ENCODE measurements at regions not wholly inside any gene's neighbourhood (a gene's known extent, or its start where the extent isn't known, plus 50 kb on each side); places are given as distances from the start of the nearest gene placed in this dataset.

DNA sequence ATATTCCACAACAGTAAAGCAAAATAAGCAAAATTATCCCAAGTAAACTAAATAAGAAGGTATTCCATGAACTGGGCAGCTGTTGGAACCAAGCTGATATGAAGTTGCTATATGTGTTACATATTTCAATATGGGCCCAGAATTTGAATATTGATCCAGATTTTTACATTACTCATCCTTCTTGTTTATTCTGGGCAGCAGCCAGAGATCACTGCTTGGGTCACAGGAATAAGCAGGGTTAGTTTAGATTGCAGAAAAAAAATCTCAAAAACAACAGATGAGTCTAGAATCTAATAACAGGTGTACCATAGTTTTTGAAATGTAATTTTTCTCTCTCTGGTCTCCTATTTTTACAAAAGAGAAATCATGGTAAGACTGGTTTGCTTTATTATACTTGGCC is 171.5 kb upstream of the NAMPT start:
- no peak for DNase-seq
- intact Hi-C loops (cut with micrococcal nuclease; ENCODE audit: unreplicated experiment), result no loop called here
- BruUV-seq (replicated peaks), result no TSS peak
- Histone ChIP-seq H3K4me3 (ENCODE audit: low read depth, low read length) (no peak overlapping the region), H3K27me3 (replicated peaks; ENCODE audit: control insufficient read depth, insufficient read depth, low read length) (no peaks in the 10 kb centered on the region), H3K36me3 (ENCODE audit: control insufficient read depth, insufficient read depth, low read length) (no peaks in the 10 kb centered on the region), H3K4me1 (peaks cover 32% of the 10 kb centered on the region), H3K9me3 (peaks cover 10% of the 10 kb centered on the region)
- ChIA-PET CTCF (no interaction called here), POLR2A (no interaction called here)
- Mint-ChIP-seq H3K27me3 (ENCODE audit: insufficient read depth, unreplicated experiment) (no peaks in the 10 kb centered on the region), H3K9me3 (ENCODE audit: unreplicated experiment) (peaks cover 21% of the 10 kb centered on the region), H3K4me1 (ENCODE audit: low read depth, unreplicated experiment) (peaks cover 20% of the 10 kb centered on the region), H3K36me3 (ENCODE audit: insufficient read depth, unreplicated experiment) (no peaks in the 10 kb centered on the region), H3K27ac (ENCODE audit: unreplicated experiment) (no peak overlapping the region), H3K4me3 (ENCODE audit: unreplicated experiment) (no peak overlapping the region)
- TF ChIP-seq, protein P1, sequence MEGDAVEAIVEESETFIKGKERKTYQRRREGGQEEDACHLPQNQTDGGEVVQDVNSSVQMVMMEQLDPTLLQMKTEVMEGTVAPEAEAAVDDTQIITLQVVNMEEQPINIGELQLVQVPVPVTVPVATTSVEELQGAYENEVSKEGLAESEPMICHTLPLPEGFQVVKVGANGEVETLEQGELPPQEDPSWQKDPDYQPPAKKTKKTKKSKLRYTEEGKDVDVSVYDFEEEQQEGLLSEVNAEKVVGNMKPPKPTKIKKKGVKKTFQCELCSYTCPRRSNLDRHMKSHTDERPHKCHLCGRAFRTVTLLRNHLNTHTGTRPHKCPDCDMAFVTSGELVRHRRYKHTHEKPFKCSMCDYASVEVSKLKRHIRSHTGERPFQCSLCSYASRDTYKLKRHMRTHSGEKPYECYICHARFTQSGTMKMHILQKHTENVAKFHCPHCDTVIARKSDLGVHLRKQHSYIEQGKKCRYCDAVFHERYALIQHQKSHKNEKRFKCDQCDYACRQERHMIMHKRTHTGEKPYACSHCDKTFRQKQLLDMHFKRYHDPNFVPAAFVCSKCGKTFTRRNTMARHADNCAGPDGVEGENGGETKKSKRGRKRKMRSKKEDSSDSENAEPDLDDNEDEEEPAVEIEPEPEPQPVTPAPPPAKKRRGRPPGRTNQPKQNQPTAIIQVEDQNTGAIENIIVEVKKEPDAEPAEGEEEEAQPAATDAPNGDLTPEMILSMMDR (IDR thresholded peaks at IDR 0.05; ENCODE audit: insufficient read depth in 1 of 2, low read depth in 1 of 2, low read length in 1 of 2, severe bottlenecking in 1 of 2, unreplicated experiment in 1 of 2), result no peak

DNA sequence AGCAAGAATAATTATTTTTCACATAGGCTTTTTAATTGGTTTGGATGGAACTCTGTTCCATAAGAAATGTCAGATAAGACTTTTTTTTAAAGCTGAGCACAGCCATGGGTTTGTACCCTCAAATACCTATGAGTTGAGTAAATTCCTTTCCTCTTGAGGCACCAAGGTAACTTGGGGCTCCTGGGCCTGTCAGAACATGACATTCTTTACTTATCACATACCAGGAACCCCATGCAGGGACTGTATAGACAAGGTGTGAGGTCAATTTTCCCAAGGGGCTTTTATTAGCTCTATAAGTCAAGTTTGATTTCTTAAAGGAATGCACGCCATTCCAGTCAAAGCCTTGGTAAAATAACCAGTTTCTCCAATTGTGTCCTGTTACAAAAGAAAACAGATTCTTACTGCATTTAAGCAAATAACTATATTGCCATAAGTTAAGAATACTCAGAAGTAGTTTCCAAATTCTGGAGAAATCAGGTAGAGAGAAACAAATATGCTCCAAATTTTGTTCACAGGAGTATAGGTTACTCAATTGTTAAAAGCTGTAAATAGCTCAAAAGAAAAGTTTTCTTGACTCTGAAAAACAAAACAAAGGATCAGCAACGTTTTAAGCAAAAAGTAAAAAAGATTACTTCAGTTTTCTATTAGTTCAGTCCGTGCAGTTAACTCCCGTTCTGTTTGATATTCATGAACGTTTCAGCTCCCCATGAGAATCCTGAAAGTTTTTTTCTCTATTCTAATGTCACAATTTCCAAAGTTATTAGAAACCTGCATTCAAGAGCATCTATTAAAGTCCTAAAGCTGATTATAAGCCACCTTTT is 167.5 kb upstream of the NAMPT start:
- BruUV-seq (replicated peaks), result no TSS peak
- H3K4me1 Mint-ChIP-seq (ENCODE audit: low read depth, unreplicated experiment), result peaks cover 6% of the 10 kb centered on the region
- no peak overlapping the region for H3K4me3 Mint-ChIP-seq (ENCODE audit: unreplicated experiment)
- H3K36me3 Mint-ChIP-seq (ENCODE audit: insufficient read depth, unreplicated experiment), result no peaks in the 10 kb centered on the region
- TF ChIP-seq, protein P1 (IDR thresholded peaks at IDR 0.05; ENCODE audit: insufficient read depth in 1 of 2, low read depth in 1 of 2, low read length in 1 of 2, severe bottlenecking in 1 of 2, unreplicated experiment in 1 of 2), result no peak
- CTCF ChIA-PET, result interaction anchor here (0.6 kb wide), 1 partner anchor 10 kb away, joined by 3 read pairs; no protein-coding TSS in a partner anchor
- no peaks in the 10 kb centered on the region for H3K27me3 Mint-ChIP-seq (ENCODE audit: insufficient read depth, unreplicated experiment)
- DNase-seq, result peak in 1 of 2 experiments; percentile 52
- Histone ChIP-seq H3K9me3 (no peaks in the 10 kb centered on the region), H3K4me1 (peaks cover 22% of the 10 kb centered on the region), H3K4me3 (ENCODE audit: low read depth, low read length) (no peak overlapping the region), H3K36me3 (ENCODE audit: control insufficient read depth, insufficient read depth, low read length) (no peaks in the 10 kb centered on the region), H3K27me3 (replicated peaks; ENCODE audit: control insufficient read depth, insufficient read depth, low read length) (no peaks in the 10 kb centered on the region)
- peaks cover 13% of the 10 kb centered on the region for H3K9me3 Mint-ChIP-seq (ENCODE audit: unreplicated experiment)
- POLR2A ChIA-PET, result no interaction called here
- no peak overlapping the region for H3K27ac Mint-ChIP-seq (ENCODE audit: unreplicated experiment)
- intact Hi-C loops (cut with micrococcal nuclease; ENCODE audit: unreplicated experiment), result no loop called here

DNA sequence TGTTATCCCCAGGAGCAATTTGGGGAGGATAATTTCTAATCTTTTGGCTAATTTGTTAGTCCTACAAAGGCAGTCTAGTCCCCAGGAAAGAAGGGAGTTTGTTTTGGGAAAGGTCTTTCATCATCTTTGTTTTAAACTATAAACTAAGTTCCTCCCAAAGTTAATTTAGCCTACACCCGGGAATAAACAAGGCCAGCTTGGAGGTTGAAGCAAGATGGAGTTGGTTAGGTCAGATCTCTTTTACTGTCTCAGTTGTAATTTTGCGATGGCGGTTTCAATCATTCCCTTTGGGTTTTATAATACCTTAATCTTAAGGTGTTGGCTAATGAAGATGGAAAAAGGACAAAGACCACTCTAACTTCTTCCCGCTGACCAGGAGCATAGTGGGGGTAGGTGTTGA is 166.4 kb upstream of the NAMPT start:
- ChIA-PET POLR2A (no interaction called here), CTCF (no interaction called here)
- Histone ChIP-seq H3K4me3 (ENCODE audit: low read depth, low read length) (no peak overlapping the region), H3K36me3 (ENCODE audit: control insufficient read depth, insufficient read depth, low read length) (no peaks in the 10 kb centered on the region), H3K4me1 (peaks cover 22% of the 10 kb centered on the region), H3K27me3 (replicated peaks; ENCODE audit: control insufficient read depth, insufficient read depth, low read length) (no peaks in the 10 kb centered on the region), H3K9me3 (no peaks in the 10 kb centered on the region)
- peak overlapping the region; percentile 27 for H3K27ac Mint-ChIP-seq (ENCODE audit: unreplicated experiment)
- BruUV-seq (replicated peaks), result no TSS peak
- DNase-seq, result no peak
- H3K27me3 Mint-ChIP-seq (ENCODE audit: insufficient read depth, unreplicated experiment), result no peaks in the 10 kb centered on the region
- peaks cover 8% of the 10 kb centered on the region for H3K4me1 Mint-ChIP-seq (ENCODE audit: low read depth, unreplicated experiment)
- H3K9me3 Mint-ChIP-seq (ENCODE audit: unreplicated experiment), result peaks cover 13% of the 10 kb centered on the region
- TF ChIP-seq, protein P1 (IDR thresholded peaks at IDR 0.05; ENCODE audit: insufficient read depth in 1 of 2, low read depth in 1 of 2, low read length in 1 of 2, severe bottlenecking in 1 of 2, unreplicated experiment in 1 of 2), result no peak
- H3K4me3 Mint-ChIP-seq (ENCODE audit: unreplicated experiment), result no peak overlapping the region
- no peaks in the 10 kb centered on the region for H3K36me3 Mint-ChIP-seq (ENCODE audit: insufficient read depth, unreplicated experiment)
- intact Hi-C loops (cut with micrococcal nuclease; ENCODE audit: unreplicated experiment), result no loop called here

Measured in Caco-2 (cell line).